ENCODE measurements at regions not wholly inside any gene's neighbourhood (a gene's known extent, or its start where the extent isn't known, plus 50 kb on each side); places are given as distances from the start of the nearest gene placed in this dataset.
"Not testable (repeated sequence)": the region's sequence is repeated elsewhere in the genome, so short reads cannot be mapped to it uniquely, and the experiment has no call there.

DNA sequence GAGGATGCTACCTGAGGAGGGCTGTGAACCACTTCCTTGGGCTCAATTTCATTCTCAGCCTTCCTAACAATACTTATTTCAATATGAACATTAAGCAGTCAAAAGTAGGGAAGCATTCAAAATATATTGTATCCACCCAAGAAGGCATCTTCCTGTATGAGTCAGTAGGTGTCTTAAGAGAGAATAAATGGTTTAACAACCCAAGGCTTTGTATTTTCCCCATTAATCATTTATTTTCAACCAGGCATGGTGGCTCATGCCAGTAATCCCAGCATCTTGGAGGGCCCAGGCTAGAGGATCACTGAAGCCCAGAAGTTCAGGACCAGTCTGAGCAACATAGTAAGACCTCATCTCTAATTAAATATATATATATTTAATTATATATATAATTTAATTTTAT is 74.5 kb upstream of the MARCKS start:
- DNase-seq (ENCODE audit: low read depth, low spot score), result no peak
- in situ Hi-C loops (cut with HindIII; ENCODE audit: low sequenced_read_pairs), result no loop called here
- TF ChIP-seq, protein P1, sequence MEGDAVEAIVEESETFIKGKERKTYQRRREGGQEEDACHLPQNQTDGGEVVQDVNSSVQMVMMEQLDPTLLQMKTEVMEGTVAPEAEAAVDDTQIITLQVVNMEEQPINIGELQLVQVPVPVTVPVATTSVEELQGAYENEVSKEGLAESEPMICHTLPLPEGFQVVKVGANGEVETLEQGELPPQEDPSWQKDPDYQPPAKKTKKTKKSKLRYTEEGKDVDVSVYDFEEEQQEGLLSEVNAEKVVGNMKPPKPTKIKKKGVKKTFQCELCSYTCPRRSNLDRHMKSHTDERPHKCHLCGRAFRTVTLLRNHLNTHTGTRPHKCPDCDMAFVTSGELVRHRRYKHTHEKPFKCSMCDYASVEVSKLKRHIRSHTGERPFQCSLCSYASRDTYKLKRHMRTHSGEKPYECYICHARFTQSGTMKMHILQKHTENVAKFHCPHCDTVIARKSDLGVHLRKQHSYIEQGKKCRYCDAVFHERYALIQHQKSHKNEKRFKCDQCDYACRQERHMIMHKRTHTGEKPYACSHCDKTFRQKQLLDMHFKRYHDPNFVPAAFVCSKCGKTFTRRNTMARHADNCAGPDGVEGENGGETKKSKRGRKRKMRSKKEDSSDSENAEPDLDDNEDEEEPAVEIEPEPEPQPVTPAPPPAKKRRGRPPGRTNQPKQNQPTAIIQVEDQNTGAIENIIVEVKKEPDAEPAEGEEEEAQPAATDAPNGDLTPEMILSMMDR (IDR thresholded peaks at IDR 0.05; ENCODE audit: low read depth, low read length), result no peak
- H3K4me3 ChIP-seq (ENCODE audit: low read depth, low read length), result no peak overlapping the region

DNA sequence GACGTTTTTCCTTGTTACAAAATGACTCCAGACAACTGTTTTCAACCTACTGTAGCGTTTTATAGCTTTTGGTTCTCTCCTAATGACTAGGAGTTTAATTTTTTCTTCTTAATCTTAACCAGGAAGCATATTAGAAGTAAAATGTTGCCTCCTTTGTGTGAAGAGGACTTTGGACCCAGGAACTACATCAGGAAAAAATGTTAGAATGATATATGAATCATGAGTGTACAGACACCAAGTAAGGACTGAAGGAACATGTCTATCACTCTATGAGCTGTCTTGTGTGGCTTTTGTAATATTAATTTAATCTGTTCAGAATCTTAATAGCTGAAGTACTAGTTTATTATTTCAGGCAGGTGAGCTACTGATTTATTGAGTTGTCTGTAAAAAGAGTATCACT is 71.0 kb upstream of the MARCKS start:
- TF ChIP-seq, protein P1 (IDR thresholded peaks at IDR 0.05; ENCODE audit: low read depth, low read length), result no peak
- in situ Hi-C loops (cut with HindIII; ENCODE audit: low sequenced_read_pairs), result no loop called here
- no peak for DNase-seq (ENCODE audit: low read depth, low spot score)
- no peak overlapping the region for H3K4me3 ChIP-seq (ENCODE audit: low read depth, low read length)

DNA sequence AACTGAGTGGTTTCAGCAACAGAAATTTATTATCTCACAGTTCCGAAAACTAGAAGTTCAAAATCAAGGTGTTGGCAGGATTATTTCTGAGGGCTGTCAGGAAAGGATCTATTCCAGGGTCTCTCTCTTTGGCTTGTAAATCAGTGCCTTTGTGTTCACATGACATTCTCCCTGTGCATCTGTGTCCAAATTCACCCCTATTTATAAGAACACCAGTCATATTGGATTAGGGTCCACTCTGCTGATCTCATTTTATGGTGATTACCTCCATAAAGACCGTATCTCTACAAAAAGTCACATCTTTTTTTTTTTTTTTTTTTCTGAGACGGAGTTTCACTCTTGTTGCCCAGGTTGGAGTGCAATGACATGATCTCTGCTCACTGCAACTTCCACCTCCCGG is 68.6 kb upstream of the MARCKS start:
- in situ Hi-C loops (cut with HindIII; ENCODE audit: low sequenced_read_pairs), result no loop called here
- DNase-seq (ENCODE audit: low read depth, low spot score), result no peak
- no peak overlapping the region for H3K4me3 ChIP-seq (ENCODE audit: low read depth, low read length)
- TF ChIP-seq, protein P1 (IDR thresholded peaks at IDR 0.05; ENCODE audit: low read depth, low read length), result no peak

DNA sequence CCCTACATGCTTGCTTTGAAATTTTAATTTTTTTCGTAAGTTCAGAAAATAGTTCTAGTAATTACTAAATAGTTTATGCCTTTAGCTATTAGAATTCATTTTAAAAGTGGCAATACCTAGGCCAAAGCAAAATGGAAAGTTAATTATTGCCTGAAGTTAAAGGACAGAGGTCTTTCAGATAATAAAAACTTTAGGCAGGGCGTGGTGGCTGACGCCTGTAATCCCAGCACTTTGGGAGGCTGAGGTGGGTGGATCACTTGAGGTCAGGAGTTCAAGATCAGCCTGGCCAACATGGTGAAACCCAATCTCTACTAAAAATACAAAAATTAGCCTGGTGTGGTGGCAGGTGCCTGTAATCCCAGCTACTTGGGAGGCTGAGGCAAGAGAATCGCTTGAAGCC is 65.9 kb upstream of the MARCKS start:
- DNase-seq (ENCODE audit: low read depth, low spot score); in situ Hi-C loops (cut with HindIII; ENCODE audit: low sequenced_read_pairs); H3K4me3 ChIP-seq (ENCODE audit: low read depth, low read length): not testable (repeated sequence)

DNA sequence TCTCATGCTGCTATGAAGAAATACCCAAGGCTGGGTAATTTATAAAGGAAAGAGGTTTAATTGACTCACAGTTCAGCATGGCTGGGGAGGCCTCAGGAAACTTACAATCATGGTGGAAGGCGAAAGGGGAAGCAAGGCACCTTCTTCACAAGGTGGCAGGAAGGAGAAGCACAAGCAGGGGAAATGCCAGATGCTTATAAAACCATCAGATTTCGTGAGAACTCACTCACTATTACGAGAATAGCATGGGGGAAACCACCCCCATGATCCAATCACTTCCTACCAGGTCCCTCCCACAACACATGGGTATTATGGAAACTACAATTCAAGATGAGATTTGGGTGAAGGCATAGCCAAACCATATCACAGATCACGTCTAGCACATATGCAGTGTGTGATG is 61.8 kb upstream of the MARCKS start:
- in situ Hi-C loops (cut with HindIII; ENCODE audit: low sequenced_read_pairs); H3K4me3 ChIP-seq (ENCODE audit: low read depth, low read length); DNase-seq (ENCODE audit: low read depth, low spot score): not testable (repeated sequence)

DNA sequence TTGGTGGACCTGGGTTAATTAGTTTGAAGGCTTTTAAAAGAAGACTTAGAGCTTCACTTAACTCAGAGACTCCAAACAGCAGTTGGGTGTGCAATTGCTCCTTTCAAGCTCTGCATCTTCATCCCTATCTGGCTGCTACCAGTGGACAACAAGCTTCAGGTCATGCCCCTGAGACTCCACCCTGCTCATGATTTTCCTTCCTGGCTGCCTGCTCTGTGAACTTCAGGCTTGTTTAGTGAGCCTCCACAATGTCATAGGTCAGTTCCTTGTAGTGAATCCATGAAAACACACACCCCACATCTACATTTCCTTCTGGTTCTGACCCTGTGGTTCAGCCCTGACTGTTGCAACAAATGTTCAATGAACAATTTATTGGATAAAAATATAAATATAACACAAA is 61.1 kb upstream of the MARCKS start:
- TF ChIP-seq, protein P1 (IDR thresholded peaks at IDR 0.05; ENCODE audit: low read depth, low read length), result no peak
- no peak for DNase-seq (ENCODE audit: low read depth, low spot score)

DNA sequence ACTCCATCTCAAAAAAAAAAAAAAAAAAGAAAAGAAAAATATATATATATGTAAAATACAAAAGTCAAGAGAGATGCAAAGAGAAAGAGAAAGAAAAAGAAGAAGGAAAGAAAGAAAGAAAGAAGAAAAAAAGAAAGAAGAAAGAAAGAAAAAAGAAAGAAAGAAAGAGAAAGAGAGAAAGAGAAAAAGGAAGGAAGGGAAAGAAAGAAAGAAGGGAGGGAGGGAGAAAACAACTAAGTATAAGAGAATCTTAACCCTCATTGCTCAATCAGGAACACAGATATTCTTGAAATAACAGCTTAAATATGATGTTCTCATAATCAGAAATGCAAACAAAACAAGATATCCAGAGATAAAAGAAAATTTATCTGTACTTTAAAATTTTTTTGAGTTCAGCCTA is 54.4 kb upstream of the MARCKS start:
- DNase-seq (ENCODE audit: low read depth, low spot score), result no peak
- TF ChIP-seq, protein P1 (IDR thresholded peaks at IDR 0.05; ENCODE audit: low read depth, low read length), result no peak
- in situ Hi-C loops (cut with HindIII; ENCODE audit: low sequenced_read_pairs), result no loop called here
- H3K4me3 ChIP-seq (ENCODE audit: low read depth, low read length), result no peak overlapping the region

More for the DNA sequence above, 61.1 kb upstream of the MARCKS start:
- no peak overlapping the region for H3K4me3 ChIP-seq (ENCODE audit: low read depth, low read length)
- in situ Hi-C loops (cut with HindIII; ENCODE audit: low sequenced_read_pairs), result no loop called here

DNA sequence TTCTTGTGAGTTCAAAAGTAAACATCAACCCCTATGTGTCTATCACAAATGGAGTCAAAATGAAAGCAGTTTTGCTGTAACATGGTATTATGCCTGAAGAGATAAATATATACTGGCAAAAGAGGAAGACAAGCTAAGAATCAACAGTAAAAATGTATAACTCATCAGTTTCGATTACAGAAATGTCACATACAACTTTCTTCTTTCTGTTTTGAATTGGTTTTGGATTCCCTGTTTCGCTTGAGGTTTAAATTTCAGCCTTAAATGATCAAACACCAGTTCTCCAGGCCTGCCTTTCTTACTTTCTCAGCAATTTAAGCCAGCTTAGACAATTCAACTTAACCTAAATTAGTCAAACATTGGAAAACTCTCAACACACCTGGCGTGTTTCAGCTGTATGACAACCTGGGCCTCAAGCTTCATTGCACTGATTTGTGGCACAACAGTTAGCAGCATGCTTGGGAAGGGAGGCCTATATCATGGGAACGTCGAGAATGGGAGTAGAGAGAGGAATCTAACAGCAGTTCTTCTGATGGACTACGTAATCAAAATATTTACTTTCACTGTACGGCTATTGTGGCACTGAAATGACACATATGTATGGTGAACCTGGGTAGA is 51.9 kb upstream of the MARCKS start:
- in situ Hi-C loops (cut with HindIII; ENCODE audit: low sequenced_read_pairs), result no loop called here

More for the DNA sequence above, 51.9 kb upstream of the MARCKS start:
- TF ChIP-seq, protein P1 (IDR thresholded peaks at IDR 0.05; ENCODE audit: low read depth, low read length), result no peak
- no peak overlapping the region for H3K4me3 ChIP-seq (ENCODE audit: low read depth, low read length)
- no peak for DNase-seq (ENCODE audit: low read depth, low spot score)

Measured in astrocyte of the spinal cord (primary cell).